GM18951 (cell line): ENCODE measurements at regions not wholly inside any gene's neighbourhood (a gene's known extent, or its start where the extent isn't known, plus 50 kb on each side); places are given as distances from the start of the nearest gene placed in this dataset.
"Not testable (repeated sequence)": the region's sequence is repeated elsewhere in the genome, so short reads cannot be mapped to it uniquely, and the experiment has no call there.

ENCODE experiments used
- POLR2A ChIP-seq: IDR thresholded peaks from 4 replicates; pipeline ENCODE4 v1.6.1; 2011; ENCODE audit warnings: mild to moderate bottlenecking; ENCODE audit not compliant: insufficient read length, insufficient read depth; ENCODE audit errors: extremely low read depth
- in situ Hi-C: fragments of 300-500 bp; cut with MboI; formaldehyde crosslinking; loops from one replicate; pipeline ENCODE4 v1.12.0; 2022; ENCODE audit warnings: low sequenced_read_pairs, mixed read lengths, inconsistent platforms; ENCODE audit not compliant: unreplicated experiment

DNA sequence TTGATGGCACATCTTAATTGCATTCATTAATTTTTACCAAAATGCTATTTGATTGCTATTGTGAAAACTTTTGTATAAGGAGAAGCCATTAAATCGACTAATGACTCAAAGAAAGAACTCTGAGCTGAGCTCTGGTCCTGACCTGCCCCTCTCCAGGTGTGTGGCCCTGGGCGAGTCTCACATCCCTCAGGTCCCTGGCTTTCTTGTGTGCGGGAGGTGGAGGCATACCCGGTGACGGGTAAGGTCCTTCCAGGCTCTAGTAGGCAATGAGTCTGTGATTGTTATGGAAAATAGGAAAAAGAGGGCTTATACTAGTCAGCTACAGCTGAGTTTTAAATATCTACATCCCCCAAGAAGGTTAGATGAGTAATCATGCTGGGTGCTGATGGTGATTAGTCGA is 248.1 kb downstream of the GATA3 start:
- no peak for TF ChIP-seq POLR2A
- in situ Hi-C loops = no loop called here

DNA sequence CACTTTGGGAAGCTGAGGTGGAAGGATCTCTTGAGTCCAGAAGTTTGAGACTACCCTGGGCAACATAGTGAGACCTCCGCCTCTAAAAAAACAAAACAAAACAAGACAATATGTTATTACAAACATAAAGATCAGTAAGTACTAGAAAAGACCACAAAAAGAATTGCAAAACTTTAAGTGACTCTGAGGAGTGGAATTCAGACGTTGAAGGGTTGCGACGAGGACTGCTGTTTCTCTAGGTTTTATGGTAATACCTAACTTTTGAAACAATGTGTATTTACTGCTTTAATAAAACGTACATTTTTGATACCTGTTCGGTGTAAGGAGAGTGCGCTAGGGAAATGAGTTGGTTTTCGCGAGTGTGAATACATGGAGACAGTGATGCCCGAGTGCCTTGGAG is 250.4 kb downstream of the GATA3 start:
- in situ Hi-C loops = no loop called here
- no peak for TF ChIP-seq POLR2A

DNA sequence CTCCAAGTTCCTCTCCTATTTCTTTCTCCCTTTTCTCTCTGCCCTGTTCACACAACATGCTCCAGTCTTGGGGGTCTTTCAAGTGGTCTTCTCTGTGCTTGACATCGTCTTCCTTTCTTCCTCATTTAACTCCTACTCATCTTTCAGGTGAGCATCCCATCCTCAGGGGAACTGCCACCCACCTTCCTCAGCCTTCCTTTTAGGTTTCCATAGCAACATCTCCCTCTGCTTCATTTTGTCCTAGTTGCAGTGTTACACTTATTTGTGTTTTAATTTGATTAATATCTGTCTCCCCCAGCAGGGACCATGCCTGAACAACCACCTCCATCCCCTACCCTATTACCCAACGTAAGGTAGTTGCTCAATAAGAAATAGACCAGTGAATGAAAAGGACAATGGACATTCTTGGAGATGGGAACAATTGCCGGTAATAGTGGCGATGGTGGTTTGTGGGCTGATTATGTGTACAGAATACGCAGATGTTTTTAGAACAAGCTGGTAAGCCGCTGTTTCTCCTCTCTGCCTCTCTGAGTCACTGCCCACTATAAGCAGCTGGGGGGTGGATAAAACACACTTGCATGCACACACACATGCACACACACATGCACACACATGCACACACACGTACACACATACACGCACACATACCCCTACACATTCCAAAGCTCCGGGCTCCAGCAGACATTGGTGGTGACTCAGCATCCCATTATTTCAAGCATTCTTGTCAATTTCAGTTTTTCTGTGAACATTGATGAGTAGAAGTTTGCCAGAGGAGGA is 251.6 kb downstream of the GATA3 start:
- in situ Hi-C loops = no loop called here
- no peak for TF ChIP-seq POLR2A

DNA sequence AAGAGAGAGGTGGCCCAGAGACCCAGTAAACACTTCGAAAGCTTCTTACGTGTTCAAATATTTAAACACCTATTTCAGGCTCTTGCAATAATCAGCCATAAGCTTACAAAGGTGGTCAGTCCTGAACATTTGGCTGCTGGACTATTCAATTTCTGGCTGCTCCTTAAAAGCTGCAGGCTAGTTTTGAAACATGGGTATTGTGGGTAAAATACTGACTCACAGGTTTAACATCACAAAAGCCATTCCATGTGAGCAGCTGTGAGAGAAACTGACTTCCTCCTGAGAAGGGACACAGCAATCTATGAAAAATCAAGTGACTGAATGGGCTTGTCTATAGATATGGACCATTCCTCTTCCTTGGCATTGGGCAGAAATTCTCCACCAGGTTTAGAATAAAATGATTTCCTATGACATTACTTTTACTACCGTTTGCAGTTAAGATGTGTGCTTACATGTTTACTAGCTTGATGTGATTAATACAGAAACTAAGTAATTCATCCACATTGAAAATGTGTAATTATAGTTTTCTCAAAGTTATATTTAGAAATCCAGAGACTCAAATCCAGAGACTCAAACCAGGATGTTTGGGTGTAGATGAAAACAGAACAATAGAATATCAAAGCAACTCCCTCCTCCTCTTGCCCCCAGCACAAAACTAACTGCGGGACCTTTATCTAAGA is 252.3 kb downstream of the GATA3 start:
- TF ChIP-seq POLR2A = no peak
- in situ Hi-C loops = no loop called here

DNA sequence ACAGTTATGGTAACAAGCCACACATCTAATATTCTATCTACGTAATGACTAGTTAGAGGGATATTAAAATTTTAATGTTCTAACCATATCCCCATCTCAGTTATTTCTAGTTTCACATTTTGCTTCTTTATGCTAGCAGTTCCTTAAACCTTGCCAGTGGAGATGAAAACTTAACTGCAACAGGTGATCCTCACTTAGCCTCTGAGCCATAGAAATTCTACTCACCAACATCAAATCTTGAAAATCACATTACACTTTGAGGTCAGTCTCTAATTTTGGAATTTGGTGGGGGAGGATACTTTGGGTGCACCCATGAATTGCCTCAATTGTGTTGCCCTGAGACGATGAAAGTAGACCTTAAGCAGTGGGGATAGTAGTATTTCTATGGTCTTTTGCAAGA is 256.4 kb downstream of the GATA3 start:
- in situ Hi-C loops = no loop called here
- TF ChIP-seq POLR2A = no peak

DNA sequence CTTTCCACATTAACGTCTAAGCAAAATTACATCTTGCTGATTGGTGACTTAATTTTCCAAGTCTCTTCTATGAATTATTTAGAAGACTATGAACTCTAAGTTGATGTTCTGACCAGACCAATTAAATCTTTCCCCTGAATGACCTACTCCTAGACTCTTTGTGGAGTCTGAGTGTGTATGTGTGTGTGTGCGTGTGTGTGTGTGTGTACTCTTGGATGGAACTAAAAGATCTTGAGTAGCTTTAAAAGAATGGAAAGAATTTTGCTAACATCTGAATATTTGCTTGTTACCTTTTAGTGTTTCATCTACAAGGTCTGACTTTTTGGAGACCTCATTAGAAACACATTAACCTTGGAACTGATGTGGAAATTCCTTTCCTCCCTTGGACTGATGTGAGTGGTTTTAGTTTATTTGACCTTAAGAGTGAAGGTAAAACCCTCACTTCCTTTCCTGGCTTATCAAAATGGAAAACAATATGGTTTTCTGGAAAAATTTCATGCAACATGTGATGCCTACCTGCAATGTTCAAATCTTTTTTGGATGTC is 257.1 kb downstream of the GATA3 start:
- in situ Hi-C loops = no loop called here
- no peak for TF ChIP-seq POLR2A

DNA sequence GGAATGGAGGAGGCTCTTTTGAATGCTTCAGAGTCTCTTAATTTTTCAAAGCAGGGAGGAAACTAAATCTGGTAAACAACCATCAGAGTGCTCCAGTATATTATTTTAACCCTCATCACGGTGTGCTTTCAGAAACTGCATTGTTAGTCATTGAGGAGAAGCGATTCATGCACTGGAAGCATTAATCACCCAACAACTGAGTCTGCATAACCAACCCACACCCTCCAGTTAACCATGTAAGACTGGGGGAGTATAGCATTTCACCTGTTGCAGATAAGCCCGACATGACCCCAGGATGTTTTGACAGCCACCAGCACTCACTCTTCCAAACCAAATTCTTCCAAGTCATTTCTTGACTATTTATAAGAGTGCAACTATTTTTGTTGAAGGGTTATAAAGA is 257.6 kb downstream of the GATA3 start:
- in situ Hi-C loops = no loop called here
- TF ChIP-seq POLR2A = no peak

DNA sequence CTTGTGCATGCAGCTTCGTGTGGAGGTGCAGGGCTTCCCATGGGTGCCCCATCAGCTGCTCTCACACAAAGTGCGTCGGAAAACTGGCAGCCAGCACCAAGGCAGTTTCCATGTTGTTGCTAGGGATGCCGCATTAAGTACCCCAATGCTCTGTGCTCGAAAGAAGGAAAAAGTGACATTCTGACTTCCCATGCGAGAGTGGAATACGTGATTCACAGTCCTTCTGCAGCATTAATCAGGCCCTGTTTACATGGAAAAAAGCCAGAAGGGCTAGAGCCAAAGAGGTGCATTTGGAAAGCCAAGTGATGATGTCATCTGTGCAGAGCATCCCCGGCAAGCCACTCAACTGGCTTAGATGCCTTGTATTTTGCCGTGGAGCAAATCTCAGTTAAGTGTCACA is 258.3 kb downstream of the GATA3 start:
- no peak for TF ChIP-seq POLR2A
- in situ Hi-C loops = no loop called here

DNA sequence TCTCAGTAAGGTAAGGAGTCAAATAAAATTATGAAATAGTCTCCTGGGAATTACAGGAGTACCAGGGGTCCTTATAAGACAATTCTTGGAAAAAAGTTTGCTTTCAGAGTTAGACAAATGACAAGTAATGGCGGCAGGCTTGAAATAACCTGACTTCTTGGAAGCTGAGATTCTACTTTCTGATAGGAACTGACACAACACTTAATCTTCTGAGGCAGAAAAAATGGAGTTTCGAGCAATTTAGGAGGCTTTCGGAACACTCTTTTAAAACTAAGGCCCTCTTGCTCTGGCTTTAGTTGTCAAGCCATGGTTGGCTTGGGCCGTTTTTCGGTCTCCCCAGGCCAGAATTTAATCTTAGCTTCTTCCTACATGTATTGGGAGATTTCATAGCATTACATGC is 260.0 kb downstream of the GATA3 start:
- TF ChIP-seq POLR2A = no peak
- in situ Hi-C loops = no loop called here

DNA sequence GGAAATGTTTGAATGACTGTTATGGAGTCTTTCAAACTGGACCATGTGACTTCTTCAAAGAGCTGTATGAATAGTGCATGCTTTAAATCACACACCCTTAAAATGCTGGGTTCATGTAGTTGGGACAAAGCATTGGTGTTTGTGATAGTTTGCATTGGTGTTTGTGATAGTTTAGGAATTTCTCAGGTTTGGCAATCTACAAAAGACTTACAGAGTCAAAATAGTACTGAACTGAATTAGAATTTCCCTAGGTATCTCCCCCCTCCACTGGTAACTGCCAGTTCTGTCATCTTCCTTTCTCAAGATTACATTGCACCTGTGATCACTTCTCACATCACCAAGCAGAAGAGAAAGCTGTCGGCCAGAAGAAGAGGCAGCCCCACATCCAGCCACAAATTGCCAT is 261.1 kb downstream of the GATA3 start:
- TF ChIP-seq POLR2A = no peak

DNA sequence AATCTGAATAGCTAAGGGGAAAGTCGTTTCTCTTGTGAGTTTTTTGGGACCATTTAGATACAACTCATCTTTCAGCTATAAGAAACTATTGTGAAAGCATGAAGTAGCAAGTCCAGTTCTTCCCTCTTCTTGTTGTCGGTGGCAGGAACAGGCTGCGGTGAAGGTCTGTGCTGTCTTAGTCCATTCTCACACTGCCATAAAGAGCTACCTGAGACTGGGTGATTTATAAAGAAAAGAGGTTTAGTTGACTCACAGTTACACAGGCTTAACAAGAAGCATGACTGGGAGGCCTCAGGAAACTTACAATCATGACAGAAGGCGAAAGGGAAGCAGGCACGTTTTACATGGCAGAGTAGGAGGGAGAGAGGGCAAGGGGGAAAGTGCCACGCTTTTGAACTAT is 261.8 kb downstream of the GATA3 start:
- in situ Hi-C loops = no loop called here
- TF ChIP-seq POLR2A = no peak

More for the DNA sequence above, 261.1 kb downstream of the GATA3 start:
- in situ Hi-C loops = no loop called here

DNA sequence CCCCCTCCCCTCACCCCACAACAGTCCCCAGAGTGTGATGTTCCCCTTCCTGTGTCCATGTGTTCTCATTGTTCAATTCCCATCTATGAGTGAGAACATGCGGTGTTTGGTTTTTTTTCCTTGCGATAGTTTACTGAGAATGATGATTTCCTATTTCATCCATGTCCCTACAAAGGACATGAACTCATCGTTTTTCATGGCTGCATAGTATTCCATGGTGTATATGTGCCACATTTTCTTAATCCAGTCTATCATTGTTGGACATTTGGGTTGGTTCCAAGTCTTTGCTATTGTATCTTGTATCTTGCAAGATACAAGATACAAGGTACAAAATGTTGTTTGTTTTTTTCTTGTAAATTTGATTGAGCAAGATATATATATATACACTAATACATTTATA is 263.9 kb downstream of the GATA3 start:
- in situ Hi-C loops = not testable (repeated sequence)

DNA sequence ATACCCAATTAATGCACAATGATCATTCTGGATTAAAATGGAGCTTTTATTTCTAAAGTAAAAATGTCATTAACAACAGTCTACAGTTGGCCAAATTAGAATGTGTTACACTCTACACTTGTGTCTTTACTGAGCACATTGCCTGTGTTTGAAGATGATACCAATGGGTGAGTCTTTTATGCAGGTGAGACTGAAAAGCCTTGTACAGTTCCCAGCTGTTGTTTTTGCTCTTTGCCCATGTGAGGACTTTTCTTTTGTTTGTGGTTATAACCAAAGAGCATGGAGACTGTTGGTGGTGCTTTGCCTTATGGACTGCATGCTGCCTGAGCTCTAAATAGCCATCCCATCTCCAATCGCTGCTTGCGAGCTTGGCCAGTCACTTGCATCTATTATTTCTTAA is 264.5 kb downstream of the GATA3 start:
- TF ChIP-seq POLR2A = no peak
- in situ Hi-C loops = no loop called here

DNA sequence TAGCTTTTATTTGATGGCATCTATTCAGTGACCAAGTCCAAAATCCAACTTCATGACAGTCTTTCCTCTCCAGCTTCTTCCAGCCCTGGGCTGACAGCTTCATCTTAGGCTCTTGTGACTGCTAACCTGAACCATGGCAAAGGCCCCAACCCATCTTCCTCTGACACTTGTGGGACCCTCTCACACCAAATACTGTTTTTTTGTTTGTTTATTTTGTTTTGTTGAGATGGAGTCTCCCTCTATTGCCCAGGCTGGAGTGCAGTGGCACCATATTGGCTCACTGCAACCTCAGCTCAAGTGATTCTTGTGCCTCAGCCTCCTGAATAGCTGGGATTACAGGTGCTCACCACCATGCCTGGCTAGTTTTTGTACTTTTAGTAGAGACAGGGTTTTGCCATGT is 265.2 kb downstream of the GATA3 start:
- in situ Hi-C loops = no loop called here
- TF ChIP-seq POLR2A = no peak
